HepG2 (cell line): ENCODE measurements at regions not wholly inside any gene's neighbourhood (a gene's known extent, or its start where the extent isn't known, plus 50 kb on each side); places are given as distances from the start of the nearest gene placed in this dataset.
"Not testable (repeated sequence)": the region's sequence is repeated elsewhere in the genome, so short reads cannot be mapped to it uniquely, and the experiment has no call there.

Experiments used
- ASH2L ChIP-seq: fragments of 300-600, 200-600 bp; sonication (generic); IDR thresholded peaks from 2 replicates; pipeline ENCODE4 v1.7.0; 2017; ENCODE audit warnings: low read depth, mild to moderate bottlenecking, moderate library complexity, mixed read lengths, low read length; ENCODE audit not compliant: insufficient read length
- CCAR2 ChIP-seq: fragments of 200-400 bp; formaldehyde crosslinking; optimal IDR thresholded peaks from 2 replicates; pipeline ENCODE3; 2018; ENCODE audit warnings: low read depth, mild to moderate bottlenecking, low read length, moderate library complexity
- FOXA1 ChIP-seq, 2 experiments: fragments of 450-650 bp in 1 of 2; sonication (generic) in 1 of 2; formaldehyde crosslinking in 1 of 2; IDR thresholded peaks; 2 replicates each; pipeline versions ENCODE4 v1.4.0 to v1.6.1; 2016 to 2020; ENCODE audit warnings: missing genetic modification reagents in 1 of 2
- GZF1 ChIP-seq: sonication (generic); formaldehyde crosslinking; IDR thresholded peaks from 2 replicates; pipeline ENCODE4 v1.5.1; 2020; ENCODE audit warnings: mild to moderate bottlenecking, missing genetic modification reagents
- MIXL1 ChIP-seq: IDR thresholded peaks from 2 replicates; pipeline ENCODE4 v1.6.1; 2016
- MTF1 ChIP-seq: sonication (generic); formaldehyde crosslinking; IDR thresholded peaks from 2 replicates; pipeline ENCODE4 v1.5.0; 2020; ENCODE audit warnings: missing genetic modification reagents
- SMC3 ChIP-seq: IDR thresholded peaks from 2 replicates; pipeline ENCODE4 v1.6.1; 2011; ENCODE audit warnings: low read length, improper control_type of control experiment
- SNAI1 ChIP-seq: sonication (generic); formaldehyde crosslinking; IDR thresholded peaks from 2 replicates; pipeline ENCODE4 v1.5.0; 2020; ENCODE audit warnings: mild to moderate bottlenecking, missing genetic modification reagents, borderline replicate concordance
- SP1 ChIP-seq, 2 experiments: fragments of 450-650 bp in 1 of 2; sonication (generic) in 1 of 2; formaldehyde crosslinking in 1 of 2; IDR thresholded peaks; 2 replicates each; pipeline versions ENCODE4 v1.4.0 to v1.6.1; 2016 to 2020; ENCODE audit warnings: missing genetic modification reagents in 1 of 2
- THAP11 ChIP-seq: IDR thresholded peaks from 2 replicates; pipeline ENCODE4 v1.6.1; 2016; ENCODE audit warnings: missing biosample characterization, missing genetic modification reagents
- YY1 ChIP-seq: IDR thresholded peaks from 2 replicates; pipeline ENCODE4 v1.6.1; 2011; ENCODE audit warnings: low read length, low read depth, moderate library complexity, mild to moderate bottlenecking; ENCODE audit not compliant: insufficient read depth, insufficient replicate concordance
- ZSCAN12 ChIP-seq: sonication (generic); formaldehyde crosslinking; IDR thresholded peaks from 2 replicates; pipeline ENCODE4 v1.9.0; 2021; ENCODE audit warnings: mild to moderate bottlenecking, missing genetic modification reagents
- TF ChIP-seq, protein P1 (sequence below): sonication (generic); formaldehyde crosslinking; IDR thresholded peaks from 2 replicates; pipeline ENCODE4 v1.5.0; 2020; ENCODE audit warnings: missing genetic modification reagents
- TF ChIP-seq, protein P2 (sequence below): IDR thresholded peaks from 2 replicates; pipeline ENCODE4 v1.6.1; 2012; ENCODE audit warnings: inconsistent platforms

DNA sequence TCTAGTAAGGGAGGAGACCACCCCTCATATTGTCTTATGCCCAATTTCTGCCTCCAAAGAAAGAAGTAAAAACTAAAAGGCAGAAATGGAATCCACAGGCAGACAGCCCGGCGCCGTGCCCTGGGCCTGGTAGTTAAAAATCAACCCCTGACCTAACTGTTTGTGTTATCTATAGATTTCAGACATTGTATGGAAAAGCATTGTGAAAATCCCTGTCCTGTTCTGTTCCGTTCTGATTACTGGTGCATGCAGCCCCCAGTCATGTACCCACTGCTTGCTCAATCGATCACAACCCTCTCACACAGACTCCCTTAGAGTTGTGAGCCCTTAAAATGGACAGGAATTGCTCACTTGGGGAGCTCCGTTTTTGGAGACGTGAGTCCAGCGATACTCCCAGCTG is 204.0 kb downstream of the CWF19L2 start:
- TF ChIP-seq SNAI1 (CRISPR knock-in tag); THAP11 (CRISPR knock-in tag); CCAR2; MTF1; MIXL1; FOXA1 (IDR thresholded peaks at IDR 0.05); FOXA1 (CRISPR knock-in tag; IDR thresholded peaks at IDR 0.05); ZSCAN12 (CRISPR knock-in tag); SMC3; ASH2L; YY1; SP1 (IDR thresholded peaks at IDR 0.05); SP1 (CRISPR knock-in tag; IDR thresholded peaks at IDR 0.05); GZF1 (CRISPR knock-in tag): not testable (repeated sequence)
- TF ChIP-seq, protein P1, sequence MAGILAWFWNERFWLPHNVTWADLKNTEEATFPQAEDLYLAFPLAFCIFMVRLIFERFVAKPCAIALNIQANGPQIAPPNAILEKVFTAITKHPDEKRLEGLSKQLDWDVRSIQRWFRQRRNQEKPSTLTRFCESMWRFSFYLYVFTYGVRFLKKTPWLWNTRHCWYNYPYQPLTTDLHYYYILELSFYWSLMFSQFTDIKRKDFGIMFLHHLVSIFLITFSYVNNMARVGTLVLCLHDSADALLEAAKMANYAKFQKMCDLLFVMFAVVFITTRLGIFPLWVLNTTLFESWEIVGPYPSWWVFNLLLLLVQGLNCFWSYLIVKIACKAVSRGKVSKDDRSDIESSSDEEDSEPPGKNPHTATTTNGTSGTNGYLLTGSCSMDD (CRISPR knock-in tag) = not testable (repeated sequence)
- TF ChIP-seq, protein P2, sequence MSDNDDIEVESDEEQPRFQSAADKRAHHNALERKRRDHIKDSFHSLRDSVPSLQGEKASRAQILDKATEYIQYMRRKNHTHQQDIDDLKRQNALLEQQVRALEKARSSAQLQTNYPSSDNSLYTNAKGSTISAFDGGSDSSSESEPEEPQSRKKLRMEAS = not testable (repeated sequence)
